ENCODE measurements at regions not wholly inside any gene's neighbourhood (a gene's known extent, or its start where the extent isn't known, plus 50 kb on each side); places are given as distances from the start of the nearest gene placed in this dataset.

GRCh38 chr14:35944847-35945246, 118.7 kb downstream of the BRMS1L start:
- TF ChIP-seq CTCF (IDR thresholded peaks at IDR 0.05) (no peak; the same call in 1 of the 2 replicates), YY1 (IDR thresholded peaks at IDR 0.05; ENCODE audit: low read depth) (no peak), PBX3 (IDR thresholded peaks at IDR 0.05) (no peak), NRF1 (IDR thresholded peaks at IDR 0.05; ENCODE audit: low read depth, low read length) (no peak), TEAD4 (IDR thresholded peaks at IDR 0.05; ENCODE audit: borderline replicate concordance, insufficient read depth) (no peak)
